ENCODE measurements at regions not wholly inside any gene's neighbourhood (a gene's known extent, or its start where the extent isn't known, plus 50 kb on each side); places are given as distances from the start of the nearest gene placed in this dataset.

DNA sequence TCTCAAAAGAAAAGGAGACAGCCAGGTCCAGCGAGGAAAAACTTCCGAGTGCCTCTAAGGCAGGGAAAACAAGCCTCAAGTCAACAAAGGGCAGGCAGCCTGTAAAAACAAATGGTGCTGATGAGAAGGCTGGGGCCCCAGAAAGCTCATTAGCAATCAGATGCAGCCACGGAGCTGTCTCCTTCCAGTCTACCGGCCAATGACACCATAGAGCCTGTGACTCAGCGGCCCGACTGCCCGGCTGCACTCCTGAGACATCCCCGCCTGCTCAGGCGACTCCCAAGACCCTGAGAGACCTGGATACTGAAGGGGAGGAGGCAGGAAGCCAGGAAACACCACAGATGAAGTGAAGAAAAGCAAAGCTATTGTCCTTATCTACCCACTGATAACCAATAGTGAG, 120.1 kb upstream of the HDDC2 start:
- TF ChIP-seq, protein P1, sequence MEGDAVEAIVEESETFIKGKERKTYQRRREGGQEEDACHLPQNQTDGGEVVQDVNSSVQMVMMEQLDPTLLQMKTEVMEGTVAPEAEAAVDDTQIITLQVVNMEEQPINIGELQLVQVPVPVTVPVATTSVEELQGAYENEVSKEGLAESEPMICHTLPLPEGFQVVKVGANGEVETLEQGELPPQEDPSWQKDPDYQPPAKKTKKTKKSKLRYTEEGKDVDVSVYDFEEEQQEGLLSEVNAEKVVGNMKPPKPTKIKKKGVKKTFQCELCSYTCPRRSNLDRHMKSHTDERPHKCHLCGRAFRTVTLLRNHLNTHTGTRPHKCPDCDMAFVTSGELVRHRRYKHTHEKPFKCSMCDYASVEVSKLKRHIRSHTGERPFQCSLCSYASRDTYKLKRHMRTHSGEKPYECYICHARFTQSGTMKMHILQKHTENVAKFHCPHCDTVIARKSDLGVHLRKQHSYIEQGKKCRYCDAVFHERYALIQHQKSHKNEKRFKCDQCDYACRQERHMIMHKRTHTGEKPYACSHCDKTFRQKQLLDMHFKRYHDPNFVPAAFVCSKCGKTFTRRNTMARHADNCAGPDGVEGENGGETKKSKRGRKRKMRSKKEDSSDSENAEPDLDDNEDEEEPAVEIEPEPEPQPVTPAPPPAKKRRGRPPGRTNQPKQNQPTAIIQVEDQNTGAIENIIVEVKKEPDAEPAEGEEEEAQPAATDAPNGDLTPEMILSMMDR (IDR thresholded peaks at IDR 0.05; ENCODE audit: low read depth, low read length) = no peak
- no peak for TF ChIP-seq EZH2phosphoT487 (IDR thresholded peaks at IDR 0.05; ENCODE audit: low read depth)

All from OCI-LY3 (cell line).